PC-9 (cell line): ENCODE measurements at regions not wholly inside any gene's neighbourhood (a gene's known extent, or its start where the extent isn't known, plus 50 kb on each side); places are given as distances from the start of the nearest gene placed in this dataset.

Experiments used
- BruUV-seq: library from RNA; stranded (reverse); fragments of 400-500 nt; replicated peaks from 2 replicates; lab custom pipeline; 2021; lab: Mats Ljungman, UMichigan
- CTCF ChIA-PET: fragments of 300-600 bp; sonication (Branson Sonifier 250); formaldehyde crosslinking; loops from one replicate; lab custom pipeline; 2022; ENCODE audit warnings: antibody characterized with exemption; lab: Charles Lee
- POLR2A ChIA-PET: fragments of 300-600 bp; sonication (Branson Sonifier 250); formaldehyde crosslinking; loops from one replicate; lab custom pipeline; 2022; ENCODE audit warnings: antibody characterized with exemption; ENCODE audit not compliant: unreplicated experiment; lab: Charles Lee
- DNase-seq, 2 experiments: peaks; one replicate each; pipeline versions ENCODE4 v3.0.0 to v3.0.0-alpha.2; 2015 to 2022; ENCODE audit warnings: mixed read lengths in 1 of 2
- H2AFZ ChIP-seq: fragments of 200-600 bp; sonication (generic); 2 replicates; pipeline ENCODE4 v1.8.1; 2017; ENCODE audit warnings: antibody characterized with exemption
- H3F3A ChIP-seq: fragments of 200-600 bp; sonication (generic); 2 replicates; pipeline ENCODE4 v1.8.1; 2017; ENCODE audit warnings: antibody characterized with exemption, mild to moderate bottlenecking, low read depth; ENCODE audit not compliant: insufficient read depth
- H3K27ac ChIP-seq: fragments of 200-600 bp; sonication (generic); 2 replicates; pipeline ENCODE4 v1.6.1; 2016; ENCODE audit warnings: mixed run types
- H3K27me3 ChIP-seq: fragments of 200-600 bp; sonication (generic); 2 replicates; pipeline ENCODE4 v1.6.1; 2016; ENCODE audit warnings: low read depth, mixed run types; ENCODE audit not compliant: insufficient read depth
- H3K36me3 ChIP-seq: fragments of 200-600 bp; sonication (generic); 2 replicates; pipeline ENCODE4 v1.6.1; 2016; ENCODE audit warnings: low read depth, mixed run types
- H3K4me1 ChIP-seq: fragments of 200-600 bp; sonication (generic); replicated peaks from 2 replicates; pipeline ENCODE4 v1.6.1; 2016; ENCODE audit warnings: mixed run types; ENCODE audit not compliant: insufficient read depth
- H3K4me2 ChIP-seq: fragments of 200-600 bp; sonication (generic); 2 replicates; pipeline ENCODE4 v1.6.1; 2017; ENCODE audit warnings: mixed run types
- H3K4me3 ChIP-seq: fragments of 200-600 bp; sonication (generic); 2 replicates; pipeline ENCODE4 v1.6.1; 2016; ENCODE audit warnings: mixed run types
- H3K79me2 ChIP-seq: fragments of 200-600 bp; sonication (generic); 2 replicates; pipeline ENCODE4 v1.6.1; 2017; ENCODE audit warnings: low read depth, mixed run types
- H3K9me2 ChIP-seq: fragments of 200-600 bp; sonication (generic); 2 replicates; pipeline ENCODE4 v1.8.1; 2017; ENCODE audit warnings: mild to moderate bottlenecking; ENCODE audit not compliant: insufficient read depth
- H3K9me3 ChIP-seq: fragments of 200-600 bp; sonication (generic); 2 replicates; pipeline ENCODE4 v1.8.1; 2016; ENCODE audit warnings: low read depth; ENCODE audit not compliant: insufficient read depth
- H4K20me1 ChIP-seq: fragments of 200-600 bp; sonication (generic); 2 replicates; pipeline ENCODE4 v1.8.1; 2017; ENCODE audit not compliant: insufficient read depth
- CTCF ChIP-seq: fragments of 200-600 bp; sonication (generic); conservative IDR thresholded peaks from 2 replicates; pipeline ENCODE4 v1.6.1; 2017; ENCODE audit warnings: mixed run types, antibody characterized with exemption, mild to moderate bottlenecking, moderate library complexity
- EZH2 ChIP-seq: fragments of 200-600 bp; sonication (generic); IDR thresholded peaks from 2 replicates; pipeline ENCODE4 v1.8.0; 2017; ENCODE audit warnings: antibody characterized with exemption, low read depth
- intact Hi-C: fragments of 100-400 bp; cut with micrococcal nuclease; formaldehyde crosslinking; loops from one replicate; pipeline ENCODE4 v1.10.0; 2022; ENCODE audit not compliant: unreplicated experiment

DNA sequence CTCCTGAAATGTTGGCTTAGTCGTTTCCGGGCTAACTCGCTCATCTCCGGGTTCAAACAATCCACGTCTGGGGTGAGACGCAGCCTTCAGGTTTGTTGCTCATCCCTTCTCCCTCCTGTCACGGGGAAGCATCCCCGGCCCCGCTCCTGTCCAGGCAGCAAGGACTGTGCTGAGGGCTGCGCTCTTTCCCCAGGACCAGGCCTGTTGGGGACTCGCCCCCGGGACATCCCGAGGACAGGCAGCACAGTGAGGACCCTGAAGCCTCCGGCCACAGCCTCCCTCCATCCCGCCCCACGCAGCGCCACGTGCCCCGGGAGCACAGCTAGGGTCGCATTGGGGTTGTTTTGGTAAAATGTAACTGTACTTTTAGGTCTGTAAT, 252.0 kb downstream of the BRD1 start:
- H3K27ac ChIP-seq, result no peak overlapping the region
- H3K79me2 ChIP-seq, result no peaks in the 10 kb centered on the region
- H3K36me3 ChIP-seq, result no peaks in the 10 kb centered on the region
- no TSS peak for BruUV-seq
- peaks cover 6% of the 10 kb centered on the region; the same call in 1 of the 2 replicates for H4K20me1 ChIP-seq
- POLR2A ChIA-PET, result no interaction called here
- no peaks in the 10 kb centered on the region for H3K4me1 ChIP-seq
- intact Hi-C loops, result no loop called here
- H2AFZ ChIP-seq, result no peak overlapping the region
- DNase-seq, result no peak
- H3K27me3 ChIP-seq, result peaks cover 82% of the 10 kb centered on the region
- no peak overlapping the region for H3K4me2 ChIP-seq
- H3K4me3 ChIP-seq, result no peak overlapping the region
- H3F3A ChIP-seq, result no peaks in the 10 kb centered on the region
- 0 out of 2 replicates have a peak, but pooled peaks cover 2% of the 10 kb centered on the region for H3K9me3 ChIP-seq
- no peaks in the 10 kb centered on the region for H3K9me2 ChIP-seq
- TF ChIP-seq CTCF (no peak), EZH2 (0 out of 2 replicates have a peak, but pooled peaks have one; percentile 51)
- CTCF ChIA-PET, result no interaction called here

GRCh38 chr22:49574881-49575702, 252.6 kb downstream of the BRD1 start:
- Histone ChIP-seq H3K36me3 (no peaks in the 10 kb centered on the region), H3K27ac (no peak overlapping the region), H4K20me1 (peaks cover 8% of the 10 kb centered on the region; the same call in 1 of the 2 replicates), H3K27me3 (peaks cover 86% of the 10 kb centered on the region), H3K9me2 (no peaks in the 10 kb centered on the region), H3K79me2 (no peaks in the 10 kb centered on the region), H3F3A (no peaks in the 10 kb centered on the region), H3K9me3 (no peaks in the 10 kb centered on the region), H3K4me3 (no peak overlapping the region), H3K4me1 (no peaks in the 10 kb centered on the region), H2AFZ (no peak overlapping the region), H3K4me2 (no peak overlapping the region)
- DNase-seq, result no peak
- POLR2A ChIA-PET, result no interaction called here
- intact Hi-C loops, result no loop called here
- CTCF ChIA-PET, result no interaction called here
- TF ChIP-seq CTCF (no peak), EZH2 (no peak)
- no TSS peak for BruUV-seq

- H3K27ac ChIP-seq, result no peak overlapping the region
- H2AFZ ChIP-seq, result no peak overlapping the region
- ChIA-PET POLR2A (no interaction called here), CTCF (no interaction called here)
- H3K27me3 ChIP-seq, result peaks cover 92% of the 10 kb centered on the region
- H3K79me2 ChIP-seq, result no peaks in the 10 kb centered on the region
- BruUV-seq, result no TSS peak
- H3F3A ChIP-seq, result no peaks in the 10 kb centered on the region
- no peaks in the 10 kb centered on the region for H3K9me3 ChIP-seq
- no peak overlapping the region for H3K4me2 ChIP-seq
- TF ChIP-seq EZH2 (no peak), CTCF (no peak)
- no peak overlapping the region for H3K4me3 ChIP-seq
- H3K9me2 ChIP-seq, result no peaks in the 10 kb centered on the region
- intact Hi-C loops, result no loop called here
- H4K20me1 ChIP-seq, result peaks cover 8% of the 10 kb centered on the region; the same call in 1 of the 2 replicates
- no peaks in the 10 kb centered on the region for H3K4me1 ChIP-seq
- no peaks in the 10 kb centered on the region for H3K36me3 ChIP-seq
- DNase-seq, result no peak
Observed at GRCh38 chr22:49574205-49574880, 253.3 kb downstream of the BRD1 start.
